Lung (tissue), 11 donors: ENCODE measurements at regions not wholly inside any gene's neighbourhood (a gene's known extent, or its start where the extent isn't known, plus 50 kb on each side); places are given as distances from the start of the nearest gene placed in this dataset.

ENCODE experiments used
- ATAC-seq: fragments of 200-7000 bp; cut with Tn5 transposase; one replicate; pipeline ENCODE4 v1.9.1; 2020; ENCODE audit warnings: moderate number of reproducible peaks; ENCODE audit not compliant: insufficient read depth, low FRiP score
- DNase-seq, 3 donors: peaks; one replicate each; pipeline ENCODE4 v3.0.0-alpha.2; 2013 to 2017
- H3K27ac ChIP-seq, 2 donors: one replicate each; pipeline ENCODE4 v1.5.1; 2013; ENCODE audit warnings: mild to moderate bottlenecking in 2 of 2, moderate library complexity in 2 of 2, control low read depth in 1 of 2, inconsistent platforms in 1 of 2, low read depth in 1 of 2, low read length in 1 of 2
- H3K27me3 ChIP-seq, 3 donors: one replicate each; pipeline ENCODE4 v1.5.1; 2013; ENCODE audit warnings: low read length in 2 of 3; ENCODE audit not compliant: control insufficient read depth in 3 of 3, insufficient read depth in 3 of 3
- H3K36me3 ChIP-seq, 4 donors: one replicate each; pipeline ENCODE4 v1.5.1; 2013; ENCODE audit warnings: low read length in 4 of 4, mild to moderate bottlenecking in 1 of 4, moderate library complexity in 1 of 4; ENCODE audit not compliant: control insufficient read depth in 4 of 4, insufficient read depth in 4 of 4
- H3K4me1 ChIP-seq, 5 donors: one replicate each; pipeline ENCODE4 v1.5.1; 2013; ENCODE audit warnings: low read length in 5 of 5, mild to moderate bottlenecking in 2 of 5, moderate library complexity in 1 of 5; ENCODE audit not compliant: control insufficient read depth in 5 of 5, insufficient read depth in 5 of 5
- H3K4me3 ChIP-seq: one replicate; pipeline ENCODE4 v1.5.1; 2013; ENCODE audit warnings: mild to moderate bottlenecking, control low read depth, moderate library complexity
- H3K9ac ChIP-seq, 2 donors: one replicate each; pipeline ENCODE4 v1.5.1; 2013; ENCODE audit warnings: low read length in 2 of 2, control low read depth in 1 of 2; ENCODE audit not compliant: insufficient read depth in 1 of 2
- H3K9me3 ChIP-seq, 4 donors: one replicate each; pipeline ENCODE4 v1.5.1; 2013; ENCODE audit warnings: low read length in 3 of 4, mild to moderate bottlenecking in 1 of 4, moderate library complexity in 1 of 4; ENCODE audit not compliant: control insufficient read depth in 4 of 4, insufficient read depth in 3 of 4
- CTCF ChIP-seq: IDR thresholded peaks from 2 replicates; pipeline ENCODE4 v1.5.1; 2012; ENCODE audit warnings: mild to moderate bottlenecking; ENCODE audit errors: control extremely low read depth, extremely low read depth
- WGBS, 2 donors: extraction: QIAGEN DNeasy Blood & Tissue Kit; methylation state at CpG; one replicate each; pipeline ENCODE4 v1.1.7; 2013; 5-methylcytosine and 5-hydroxymethylcytosine counted together
- donor health status: control.
- donor health status: control.
- donor health status: Bipolar disorder and iron deficiency.
- donor health status: healthy.
- donor health status: DM: yes; HTN: yes; CAD: no.

DNA sequence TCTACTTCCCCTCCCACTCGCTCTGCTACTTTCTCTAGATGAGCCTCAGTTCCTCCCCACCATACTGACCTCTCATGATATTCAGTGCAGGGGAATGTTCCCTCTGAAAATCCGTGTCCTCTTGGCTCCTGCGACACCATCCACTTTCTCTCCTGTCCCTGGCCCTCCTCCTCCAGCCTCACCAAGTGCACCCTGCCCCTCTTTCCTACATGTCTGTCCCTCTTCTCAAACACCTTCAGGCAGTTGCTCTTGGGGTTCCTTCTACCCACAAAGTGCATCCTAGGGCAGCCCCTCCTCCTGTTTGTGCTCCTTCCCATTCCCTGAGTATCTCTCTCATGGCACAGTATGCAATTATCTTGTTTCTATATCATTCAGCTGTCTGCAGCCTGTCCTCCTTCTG, 246.4 kb upstream of the RAB6C start:
- DNase-seq (no peak), ATAC-seq (no peak)
- 76 to 90% methylated on average over 3 of the region's 3 CpGs for WGBS, 2 donors
- Histone ChIP-seq H3K4me3 (no peak overlapping the region), H3K9me3 (peaks cover 0 to 8% (median 2%) of the 10 kb centered on the region in 4 donors), H3K4me1 (no peaks in the 10 kb centered on the region), H3K36me3 (no peaks in the 10 kb centered on the region), H3K9ac (no peak overlapping the region), H3K27ac (no peak overlapping the region), H3K27me3 (no peaks in the 10 kb centered on the region)
- TF ChIP-seq CTCF, result no peak

DNA sequence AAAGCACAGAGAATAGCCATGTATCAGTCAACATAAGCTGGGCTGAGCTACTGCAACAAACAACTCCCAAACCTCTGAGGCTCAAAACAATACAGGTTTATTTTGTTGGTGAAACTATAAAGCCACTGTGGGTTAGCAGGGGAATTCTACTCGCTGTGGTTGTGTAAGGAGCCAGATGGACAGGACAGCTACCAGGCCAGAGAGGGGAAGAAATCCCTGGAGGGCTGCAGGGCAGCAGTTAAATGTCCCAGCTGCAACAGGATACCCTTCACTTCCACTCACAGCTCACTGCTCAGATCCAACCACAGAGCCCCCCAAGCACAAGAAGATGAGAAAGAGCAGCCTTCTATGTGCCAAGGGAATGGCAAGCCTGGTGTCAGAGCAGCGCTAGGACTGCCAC, 245.9 kb upstream of the RAB6C start:
- ATAC-seq (no peak), DNase-seq (no peak)
- no peaks in the 10 kb centered on the region for H3K4me1 ChIP-seq
- H3K4me3 ChIP-seq, result no peak overlapping the region
- TF ChIP-seq CTCF, result no peak
- peaks cover 0 to 8% (median 2%) of the 10 kb centered on the region in 4 donors for H3K9me3 ChIP-seq
- H3K27me3 ChIP-seq, result no peaks in the 10 kb centered on the region
- no peak overlapping the region for H3K27ac ChIP-seq
- H3K36me3 ChIP-seq, result no peaks in the 10 kb centered on the region
- 59 to 81% methylated on average over 2 of the region's 2 CpGs for WGBS, 2 donors
- no peak overlapping the region for H3K9ac ChIP-seq

DNA sequence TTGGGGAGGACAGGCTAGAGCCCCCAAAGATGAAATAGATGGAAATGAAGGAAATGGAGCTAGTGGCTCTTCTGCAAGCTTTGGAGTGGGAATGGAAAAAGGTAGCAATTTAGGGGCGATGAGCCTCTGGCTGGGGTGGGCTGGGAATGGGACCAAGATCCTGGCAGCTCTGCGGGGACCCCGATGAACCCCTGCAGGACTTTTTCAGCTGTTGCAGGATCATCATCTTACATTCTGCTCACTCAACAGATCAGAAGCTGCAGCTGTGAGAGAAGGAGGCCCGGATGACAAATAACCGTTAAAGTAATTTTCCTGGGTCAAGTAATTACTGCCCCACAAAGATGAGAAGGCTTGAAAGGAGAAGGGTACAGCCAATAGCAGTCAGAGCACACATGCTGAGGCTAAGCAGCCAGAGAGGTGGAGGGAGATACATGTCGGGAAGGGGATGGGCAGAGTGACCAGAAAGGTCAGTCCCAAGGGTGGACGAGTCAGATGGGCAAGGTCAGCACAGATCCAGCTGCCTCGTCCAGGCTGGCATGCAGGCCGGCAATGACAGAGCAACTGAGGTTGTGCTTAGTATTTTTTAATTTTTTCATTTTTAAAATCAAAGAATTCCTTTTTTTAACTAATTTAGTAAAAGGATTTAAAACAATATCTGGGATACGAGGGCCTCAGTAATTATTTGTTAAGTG, 245.0 kb upstream of the RAB6C start:
- no peak overlapping the region for H3K9ac ChIP-seq
- H3K27me3 ChIP-seq, result no peaks in the 10 kb centered on the region
- no peaks in the 10 kb centered on the region for H3K36me3 ChIP-seq
- TF ChIP-seq CTCF, result no peak
- H3K4me1 ChIP-seq, result no peaks in the 10 kb centered on the region
- no peak for ATAC-seq
- peaks cover 0 to 8% (median 2%) of the 10 kb centered on the region in 4 donors for H3K9me3 ChIP-seq
- no peak for DNase-seq
- H3K4me3 ChIP-seq, result no peak overlapping the region
- WGBS, 2 donors, result 86 to 91% methylated on average over 10 of the region's 10 CpGs
- H3K27ac ChIP-seq, result no peak overlapping the region

- Histone ChIP-seq H3K27me3 (no peaks in the 10 kb centered on the region), H3K36me3 (no peaks in the 10 kb centered on the region), H3K27ac (no peak overlapping the region), H3K9me3 (peaks cover 0 to 7% (median 2%) of the 10 kb centered on the region in 4 donors), H3K4me3 (no peak overlapping the region), H3K4me1 (no peaks in the 10 kb centered on the region), H3K9ac (no peak overlapping the region)
- ATAC-seq, result no peak
- DNase-seq, result no peak
- 94 to 95% methylated on average over 5 of the region's 6 CpGs for WGBS, 2 donors
- no peak for TF ChIP-seq CTCF
These were observed 243.9 kb upstream of the RAB6C start for GRCh38 chr2:129735576-129735975.
